Lower lobe of right lung (tissue), 2 donors: ENCODE measurements at regions not wholly inside any gene's neighbourhood (a gene's known extent, or its start where the extent isn't known, plus 50 kb on each side); places are given as distances from the start of the nearest gene placed in this dataset.

Experiments
- ATAC-seq, 2 donors: fragments of 200-7000 bp; cut with Tn5 transposase; one replicate each; pipeline ENCODE4 v1.9.1; 2020 to 2022; ENCODE audit warnings: mild to moderate bottlenecking in 2 of 2, moderate library complexity in 2 of 2
- DNase-seq: peaks from one replicate; pipeline ENCODE4 v3.0.0-alpha.2; 2020
- H3K27ac ChIP-seq: fragments of 200-600 bp; one replicate; pipeline ENCODE4 v1.8.0; 2022
- H3K27me3 ChIP-seq: fragments of 200-600 bp; one replicate; pipeline ENCODE4 v1.8.0; 2022; ENCODE audit warnings: low read depth
- H3K36me3 ChIP-seq: fragments of 200-600 bp; one replicate; pipeline ENCODE4 v1.8.0; 2022; ENCODE audit warnings: mild to moderate bottlenecking
- H3K4me1 ChIP-seq: fragments of 200-600 bp; one replicate; pipeline ENCODE4 v1.8.0; 2022
- H3K4me3 ChIP-seq: fragments of 200-600 bp; one replicate; pipeline ENCODE4 v1.8.0; 2022; ENCODE audit warnings: mild to moderate bottlenecking
- H3K9me3 ChIP-seq: fragments of 200-600 bp; one replicate; pipeline ENCODE4 v1.8.0; 2022
- intact Hi-C: fragments of 100-400 bp; cut with DNase I; formaldehyde crosslinking; loops from one replicate; pipeline ENCODE4 v1.11.0; 2022
- TF ChIP-seq, protein P1 (sequence below): fragments of 200-600 bp; IDR thresholded peaks from one replicate; pipeline ENCODE4 v1.8.0; 2022; ENCODE audit warnings: antibody characterized with exemption, mild to moderate bottlenecking
- donor health status: DM: no; HTN: yes; CAD: no; lungs with severe emphysema.

DNA sequence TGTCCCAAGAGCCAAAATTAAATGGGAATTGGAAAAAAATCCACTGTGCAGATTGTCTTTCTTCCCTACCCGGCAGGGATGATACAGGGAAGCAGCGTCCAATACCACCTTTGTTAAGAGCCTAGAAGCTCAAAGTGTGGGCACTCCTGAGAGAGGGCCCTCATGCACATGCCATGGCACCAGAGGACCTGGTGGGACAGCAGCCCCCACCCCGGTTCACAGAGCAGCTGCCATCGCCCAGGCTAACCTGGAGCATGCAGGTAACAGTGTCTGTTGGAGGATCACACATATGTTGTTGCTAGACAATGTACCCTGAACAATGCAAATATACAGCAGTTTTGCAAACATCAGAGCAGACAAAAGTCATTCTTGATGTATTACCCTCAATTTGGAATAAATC is 206.5 kb downstream of the TJP1 start:
- H3K4me3 ChIP-seq, result no peak overlapping the region
- TF ChIP-seq, protein P1, sequence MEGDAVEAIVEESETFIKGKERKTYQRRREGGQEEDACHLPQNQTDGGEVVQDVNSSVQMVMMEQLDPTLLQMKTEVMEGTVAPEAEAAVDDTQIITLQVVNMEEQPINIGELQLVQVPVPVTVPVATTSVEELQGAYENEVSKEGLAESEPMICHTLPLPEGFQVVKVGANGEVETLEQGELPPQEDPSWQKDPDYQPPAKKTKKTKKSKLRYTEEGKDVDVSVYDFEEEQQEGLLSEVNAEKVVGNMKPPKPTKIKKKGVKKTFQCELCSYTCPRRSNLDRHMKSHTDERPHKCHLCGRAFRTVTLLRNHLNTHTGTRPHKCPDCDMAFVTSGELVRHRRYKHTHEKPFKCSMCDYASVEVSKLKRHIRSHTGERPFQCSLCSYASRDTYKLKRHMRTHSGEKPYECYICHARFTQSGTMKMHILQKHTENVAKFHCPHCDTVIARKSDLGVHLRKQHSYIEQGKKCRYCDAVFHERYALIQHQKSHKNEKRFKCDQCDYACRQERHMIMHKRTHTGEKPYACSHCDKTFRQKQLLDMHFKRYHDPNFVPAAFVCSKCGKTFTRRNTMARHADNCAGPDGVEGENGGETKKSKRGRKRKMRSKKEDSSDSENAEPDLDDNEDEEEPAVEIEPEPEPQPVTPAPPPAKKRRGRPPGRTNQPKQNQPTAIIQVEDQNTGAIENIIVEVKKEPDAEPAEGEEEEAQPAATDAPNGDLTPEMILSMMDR, result no peak
- no peak for ATAC-seq
- no peak overlapping the region for H3K27ac ChIP-seq
- H3K9me3 ChIP-seq, result no peaks in the 10 kb centered on the region
- no peaks in the 10 kb centered on the region for H3K27me3 ChIP-seq
- DNase-seq, result no peak
- H3K36me3 ChIP-seq, result no peaks in the 10 kb centered on the region
- intact Hi-C loops, result no loop called here
- H3K4me1 ChIP-seq, result no peaks in the 10 kb centered on the region

DNA sequence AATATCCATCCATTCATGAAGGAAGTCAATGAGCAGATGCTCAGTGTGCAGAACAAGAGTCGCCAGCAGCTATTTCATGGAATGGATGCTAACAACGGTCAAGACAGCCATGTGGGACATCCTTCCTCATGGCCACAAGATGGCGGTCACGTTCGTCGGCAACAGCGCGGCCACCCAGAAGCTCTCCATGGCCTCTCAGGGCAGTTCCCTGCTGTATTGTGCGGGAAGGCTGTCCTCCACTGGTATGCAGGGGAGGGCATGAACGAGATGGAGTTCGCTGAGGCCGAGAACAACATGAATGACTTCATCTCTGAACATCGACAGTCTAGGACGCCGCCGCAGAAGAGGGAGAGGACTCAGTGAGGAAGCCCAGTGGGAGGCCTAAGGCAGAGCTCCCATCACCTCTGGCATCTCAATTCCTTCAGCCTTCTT is 208.3 kb downstream of the TJP1 start:
- no peaks in the 10 kb centered on the region for H3K36me3 ChIP-seq
- intact Hi-C loops, result no loop called here
- no peak for DNase-seq
- H3K4me3 ChIP-seq, result no peak overlapping the region
- TF ChIP-seq, protein P1, result no peak
- no peaks in the 10 kb centered on the region for H3K27me3 ChIP-seq
- no peak overlapping the region for H3K27ac ChIP-seq
- no peaks in the 10 kb centered on the region for H3K9me3 ChIP-seq
- no peaks in the 10 kb centered on the region for H3K4me1 ChIP-seq
- ATAC-seq, result no peak

DNA sequence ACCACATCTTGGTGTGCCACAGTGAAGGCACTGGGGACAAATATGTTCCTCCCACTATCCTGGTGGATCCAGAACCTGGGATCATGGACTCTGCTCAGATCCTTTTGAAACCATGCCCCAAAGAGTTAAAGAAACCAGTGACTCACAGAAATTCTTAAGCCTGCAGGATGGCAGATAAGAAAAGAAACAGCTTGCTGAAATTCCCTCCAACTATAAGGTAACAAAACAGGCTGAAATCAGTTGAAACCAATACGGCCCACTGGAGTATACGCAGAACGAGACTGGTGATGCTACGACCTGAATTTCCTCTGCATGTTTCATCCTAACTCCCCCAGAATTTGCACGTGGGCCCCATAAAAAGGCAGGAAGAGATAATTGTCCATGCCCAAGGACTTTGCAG is 209.6 kb downstream of the TJP1 start:
- TF ChIP-seq, protein P1, result no peak
- no peak for ATAC-seq
- intact Hi-C loops, result no loop called here

DNA sequence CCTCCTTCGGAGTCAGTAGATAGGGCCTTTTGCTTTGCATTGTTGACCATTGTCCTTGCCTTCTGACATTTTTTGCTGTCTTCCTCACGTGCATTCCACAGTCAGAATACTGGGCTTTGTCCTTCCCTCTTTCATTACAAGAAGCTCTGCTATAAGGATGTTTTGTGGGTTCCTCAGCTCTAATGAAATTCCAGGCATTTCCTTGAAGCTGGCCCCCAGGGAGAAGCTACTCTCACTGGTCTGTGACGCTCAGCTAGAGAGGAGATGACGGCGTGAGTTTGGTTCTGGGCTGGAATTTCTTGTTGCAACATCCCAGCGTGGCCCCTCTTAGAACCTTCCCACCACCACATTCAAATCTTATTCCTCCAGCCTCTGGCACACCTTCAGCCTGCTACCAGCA is 210.2 kb downstream of the TJP1 start:
- ATAC-seq (no peak), DNase-seq (no peak)
- Histone ChIP-seq H3K4me1 (no peaks in the 10 kb centered on the region), H3K36me3 (no peaks in the 10 kb centered on the region), H3K9me3 (no peaks in the 10 kb centered on the region), H3K4me3 (no peak overlapping the region), H3K27ac (no peak overlapping the region), H3K27me3 (no peaks in the 10 kb centered on the region)
- intact Hi-C loops, result no loop called here
- TF ChIP-seq, protein P1, result no peak

More for the DNA sequence above, 209.6 kb downstream of the TJP1 start:
- no peak for DNase-seq
- H3K27me3 ChIP-seq, result no peaks in the 10 kb centered on the region
- no peak overlapping the region for H3K4me3 ChIP-seq
- H3K9me3 ChIP-seq, result no peaks in the 10 kb centered on the region
- no peak overlapping the region for H3K27ac ChIP-seq
- H3K4me1 ChIP-seq, result no peaks in the 10 kb centered on the region
- H3K36me3 ChIP-seq, result no peaks in the 10 kb centered on the region

DNA sequence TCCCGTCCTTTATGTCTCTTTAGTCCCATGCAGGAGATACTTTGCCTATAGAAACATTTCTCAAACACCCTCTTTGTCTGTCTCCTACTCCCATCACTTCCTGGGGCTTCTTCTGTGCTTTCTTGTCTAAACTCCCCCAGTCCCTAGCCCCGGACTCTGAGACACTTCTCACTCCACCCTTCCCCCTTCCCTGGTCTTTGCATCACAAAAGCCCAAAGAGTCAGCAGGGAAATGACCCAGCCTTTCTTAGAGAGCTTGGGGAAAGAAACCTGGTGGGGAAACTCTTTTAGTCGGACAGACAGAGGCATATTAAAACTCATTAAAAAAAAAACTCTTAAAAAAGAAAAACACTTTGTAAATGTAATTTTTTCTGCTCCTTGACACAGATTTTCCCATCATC is 211.2 kb downstream of the TJP1 start:
- no peaks in the 10 kb centered on the region for H3K36me3 ChIP-seq
- no peaks in the 10 kb centered on the region for H3K9me3 ChIP-seq
- intact Hi-C loops, result no loop called here
- H3K4me3 ChIP-seq, result no peak overlapping the region
- H3K27me3 ChIP-seq, result no peaks in the 10 kb centered on the region
- no peak for DNase-seq
- H3K4me1 ChIP-seq, result no peaks in the 10 kb centered on the region
- TF ChIP-seq, protein P1, result no peak
- no peak overlapping the region for H3K27ac ChIP-seq
- ATAC-seq, result no peak

DNA sequence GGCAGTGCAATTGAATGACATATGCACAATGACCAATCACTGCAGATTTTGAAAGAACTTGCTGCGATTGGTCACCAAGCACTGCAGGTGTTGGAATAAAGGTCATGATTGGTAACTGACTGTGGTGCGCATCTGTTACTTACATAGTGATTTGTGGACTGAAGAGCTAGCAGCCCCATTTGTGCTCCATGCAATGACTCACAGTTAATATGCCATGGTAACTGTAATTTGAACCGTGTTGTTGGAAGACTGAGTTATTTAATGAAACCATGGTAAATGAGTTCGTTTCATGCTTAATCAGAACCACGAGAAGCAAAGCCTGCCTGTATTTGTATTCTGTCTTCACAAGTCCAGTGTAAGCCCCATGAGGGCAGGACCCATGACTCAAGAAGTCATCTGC is 220.5 kb downstream of the TJP1 start:
- H3K4me1 ChIP-seq, result no peaks in the 10 kb centered on the region
- no peak overlapping the region for H3K4me3 ChIP-seq
- H3K36me3 ChIP-seq, result no peaks in the 10 kb centered on the region
- intact Hi-C loops, result no loop called here
- no peak overlapping the region for H3K27ac ChIP-seq
- no peaks in the 10 kb centered on the region for H3K9me3 ChIP-seq
- TF ChIP-seq, protein P1, result no peak
- no peaks in the 10 kb centered on the region for H3K27me3 ChIP-seq
- ATAC-seq (no peak), DNase-seq (no peak)
